Immature natural killer cell (primary cell): ENCODE measurements at regions not wholly inside any gene's neighbourhood (a gene's known extent, or its start where the extent isn't known, plus 50 kb on each side); places are given as distances from the start of the nearest gene placed in this dataset.
A peak's percentile ranks its signal among the peaks of the same experiment; 100 is the strongest.

Source experiments
- DNase-seq, 3 donors: peaks; one replicate each; pipeline ENCODE4 v3.0.0; 2022; ENCODE audit warnings: mixed read lengths in 1 of 3
- H3K27ac Mint-ChIP-seq, 6 donors: one replicate each; pipeline ENCODE4 v1.8.0; 2020; ENCODE audit warnings: mixed read lengths in 6 of 6, mild to moderate bottlenecking in 5 of 6, inconsistent platforms in 4 of 6, moderate library complexity in 3 of 6
- H3K27me3 Mint-ChIP-seq, 3 donors: one replicate each; pipeline ENCODE4 v1.8.0; 2020 to 2021; ENCODE audit warnings: low read depth in 3 of 3, mild to moderate bottlenecking in 3 of 3, mixed read lengths in 3 of 3, moderate library complexity in 3 of 3, inconsistent platforms in 1 of 3
- H3K36me3 Mint-ChIP-seq, 3 donors: one replicate each; pipeline ENCODE4 v1.8.0; 2020; ENCODE audit warnings: mixed read lengths in 3 of 3, inconsistent platforms in 2 of 3, mild to moderate bottlenecking in 2 of 3
- H3K4me1 Mint-ChIP-seq, 2 donors: one replicate each; pipeline ENCODE4 v1.8.0; 2020; ENCODE audit warnings: inconsistent platforms in 2 of 2, mild to moderate bottlenecking in 2 of 2, mixed read lengths in 2 of 2, moderate library complexity in 1 of 2
- H3K4me3 Mint-ChIP-seq, 5 donors: one replicate each; pipeline ENCODE4 v1.8.0; 2020; ENCODE audit warnings: mild to moderate bottlenecking in 5 of 5, mixed read lengths in 5 of 5, inconsistent platforms in 3 of 5, moderate library complexity in 3 of 5
- H3K9me3 Mint-ChIP-seq, 6 donors: one replicate each; pipeline ENCODE4 v1.8.0; 2020; ENCODE audit warnings: mild to moderate bottlenecking in 6 of 6, mixed read lengths in 6 of 6, inconsistent platforms in 4 of 6, moderate library complexity in 3 of 6

- Mint-ChIP-seq H3K4me3 (no peak overlapping the region), H3K9me3 (peaks cover 0 to 6% (median 3%) of the 10 kb centered on the region in 6 donors), H3K4me1 (no peaks in the 10 kb centered on the region), H3K27ac (no peak overlapping the region), H3K27me3 (peaks cover 4 to 8% (median 5%) of the 10 kb centered on the region in 3 donors), H3K36me3 (peaks cover 0 to 4% (median 0%) of the 10 kb centered on the region in 3 donors)
- no peak for DNase-seq
Observed at GRCh38 chr7:128145191-128145590, 95.9 kb upstream of the LEP start.

GRCh38 chr7:128146052-128146451, 95.0 kb upstream of the LEP start:
- Mint-ChIP-seq H3K27ac (no peak overlapping the region), H3K9me3 (peaks cover 0 to 6% (median 2%) of the 10 kb centered on the region in 6 donors), H3K36me3 (peaks cover 0 to 4% (median 0%) of the 10 kb centered on the region in 3 donors), H3K4me3 (no peak overlapping the region), H3K27me3 (peaks cover 3 to 7% (median 4%) of the 10 kb centered on the region in 3 donors), H3K4me1 (no peaks in the 10 kb centered on the region)
- DNase-seq, result no peak

GRCh38 chr7:128148676-128149075, 92.4 kb upstream of the LEP start:
- H3K4me3 Mint-ChIP-seq, result no peak overlapping the region
- peaks cover 3 to 8% (median 7%) of the 10 kb centered on the region in 3 donors for H3K27me3 Mint-ChIP-seq

GRCh38 chr7:128150223-128150865, 90.7 kb upstream of the LEP start:
- Mint-ChIP-seq H3K9me3 (no peaks in the 10 kb centered on the region), H3K27me3 (peaks cover 3 to 9% (median 8%) of the 10 kb centered on the region in 3 donors), H3K27ac (no peak overlapping the region), H3K4me1 (peaks cover 6% of the 10 kb centered on the region in 2 donors), H3K36me3 (no peaks in the 10 kb centered on the region), H3K4me3 (no peak overlapping the region)
- DNase-seq, result no peak

More at GRCh38 chr7:128148676-128149075, 92.4 kb upstream of the LEP start:
- no peaks in the 10 kb centered on the region for H3K9me3 Mint-ChIP-seq
- no peak overlapping the region for H3K27ac Mint-ChIP-seq
- H3K36me3 Mint-ChIP-seq, result no peaks in the 10 kb centered on the region
- H3K4me1 Mint-ChIP-seq, result no peaks in the 10 kb centered on the region
- no peak for DNase-seq

- no peak overlapping the region for H3K27ac Mint-ChIP-seq
- no peaks in the 10 kb centered on the region for H3K36me3 Mint-ChIP-seq
- no peaks in the 10 kb centered on the region for H3K9me3 Mint-ChIP-seq
- no peak overlapping the region for H3K4me3 Mint-ChIP-seq
- DNase-seq, result no peak
- H3K4me1 Mint-ChIP-seq, result peaks cover 10 to 11% of the 10 kb centered on the region in 2 donors
- peaks cover 3 to 9% (median 8%) of the 10 kb centered on the region in 3 donors for H3K27me3 Mint-ChIP-seq
Observed at GRCh38 chr7:128151635-128152034, 89.4 kb upstream of the LEP start.

- no peak for DNase-seq
- no peak overlapping the region for H3K27ac Mint-ChIP-seq
- H3K9me3 Mint-ChIP-seq, result no peaks in the 10 kb centered on the region
- H3K4me3 Mint-ChIP-seq, result no peak overlapping the region
- no peaks in the 10 kb centered on the region for H3K36me3 Mint-ChIP-seq
- peaks cover 3 to 9% (median 6%) of the 10 kb centered on the region in 3 donors for H3K27me3 Mint-ChIP-seq
- H3K4me1 Mint-ChIP-seq, result peaks cover 10 to 11% of the 10 kb centered on the region in 2 donors
Observed at GRCh38 chr7:128152721-128153120, 88.4 kb upstream of the LEP start.

- no peaks in the 10 kb centered on the region for H3K36me3 Mint-ChIP-seq
- H3K27ac Mint-ChIP-seq, result no peak overlapping the region
- H3K9me3 Mint-ChIP-seq, result no peaks in the 10 kb centered on the region
- no peak overlapping the region for H3K4me3 Mint-ChIP-seq
- DNase-seq, result no peak
- H3K27me3 Mint-ChIP-seq, result peaks cover 3 to 9% (median 5%) of the 10 kb centered on the region in 3 donors
- peaks cover 10 to 11% of the 10 kb centered on the region in 2 donors for H3K4me1 Mint-ChIP-seq
Observed at GRCh38 chr7:128153436-128153835, 87.6 kb upstream of the LEP start.

GRCh38 chr7:128154504-128154903, 86.6 kb upstream of the LEP start:
- H3K4me3 Mint-ChIP-seq, result no peak overlapping the region
- H3K36me3 Mint-ChIP-seq, result no peaks in the 10 kb centered on the region
- peaks cover 3 to 7% (median 6%) of the 10 kb centered on the region in 3 donors for H3K27me3 Mint-ChIP-seq
- H3K4me1 Mint-ChIP-seq, result peaks cover 10 to 11% of the 10 kb centered on the region in 2 donors
- H3K9me3 Mint-ChIP-seq, result no peaks in the 10 kb centered on the region
- H3K27ac Mint-ChIP-seq, result no peak overlapping the region
- DNase-seq, result no peak

- peak overlapping the region in 1 of 6 donors; percentile 53 for H3K27ac Mint-ChIP-seq
- no peaks in the 10 kb centered on the region for H3K36me3 Mint-ChIP-seq
- H3K9me3 Mint-ChIP-seq, result no peaks in the 10 kb centered on the region
- peaks cover 3 to 11% (median 8%) of the 10 kb centered on the region in 3 donors for H3K27me3 Mint-ChIP-seq
- no peak overlapping the region for H3K4me3 Mint-ChIP-seq
- peaks cover 10 to 11% of the 10 kb centered on the region in 2 donors for H3K4me1 Mint-ChIP-seq
- peak in 1 of 3 donors; percentile 35 for DNase-seq
Observed at GRCh38 chr7:128155100-128155740, 85.9 kb upstream of the LEP start.

GRCh38 chr7:128157906-128158305, 83.2 kb upstream of the LEP start:
- no peak for DNase-seq
- Mint-ChIP-seq H3K27me3 (peaks cover 4 to 20% (median 7%) of the 10 kb centered on the region in 3 donors), H3K36me3 (no peaks in the 10 kb centered on the region), H3K4me1 (peaks cover 10 to 11% of the 10 kb centered on the region in 2 donors), H3K4me3 (no peak overlapping the region), H3K27ac (no peak overlapping the region), H3K9me3 (no peaks in the 10 kb centered on the region)

- Mint-ChIP-seq H3K36me3 (no peaks in the 10 kb centered on the region), H3K4me1 (peaks cover 10 to 11% of the 10 kb centered on the region in 2 donors), H3K27ac (no peak overlapping the region), H3K9me3 (no peaks in the 10 kb centered on the region), H3K4me3 (no peak overlapping the region), H3K27me3 (peaks cover 4 to 20% (median 7%) of the 10 kb centered on the region in 3 donors)
- DNase-seq, result no peak
Observed at GRCh38 chr7:128158370-128158769, 82.7 kb upstream of the LEP start.

- peaks cover 0 to 3% (median 0%) of the 10 kb centered on the region in 3 donors for H3K36me3 Mint-ChIP-seq
- no peak for DNase-seq
- peaks cover 0 to 4% (median 0%) of the 10 kb centered on the region in 6 donors for H3K9me3 Mint-ChIP-seq
- H3K27me3 Mint-ChIP-seq, result peaks cover 4 to 23% (median 8%) of the 10 kb centered on the region in 3 donors
- no peak overlapping the region for H3K27ac Mint-ChIP-seq
- no peak overlapping the region for H3K4me3 Mint-ChIP-seq
- peaks cover 6 to 7% of the 10 kb centered on the region in 2 donors for H3K4me1 Mint-ChIP-seq
Observed at GRCh38 chr7:128160296-128160695, 80.8 kb upstream of the LEP start.

- H3K27ac Mint-ChIP-seq, result no peak overlapping the region
- peaks cover 0 to 6% of the 10 kb centered on the region in 2 donors for H3K4me1 Mint-ChIP-seq
- peaks cover 0 to 5% (median 0%) of the 10 kb centered on the region in 6 donors for H3K9me3 Mint-ChIP-seq
- H3K36me3 Mint-ChIP-seq, result peaks cover 0 to 4% (median 0%) of the 10 kb centered on the region in 3 donors
- no peak overlapping the region for H3K4me3 Mint-ChIP-seq
- DNase-seq, result no peak
- H3K27me3 Mint-ChIP-seq, result peaks cover 4 to 31% (median 15%) of the 10 kb centered on the region in 3 donors
Observed at GRCh38 chr7:128161466-128162125, 79.5 kb upstream of the LEP start.

- peaks cover 0 to 5% (median 0%) of the 10 kb centered on the region in 6 donors for H3K9me3 Mint-ChIP-seq
- no peak for DNase-seq
- H3K4me1 Mint-ChIP-seq, result peaks cover 0 to 9% of the 10 kb centered on the region in 2 donors
- H3K4me3 Mint-ChIP-seq, result no peak overlapping the region
- H3K27ac Mint-ChIP-seq, result no peak overlapping the region
- peaks cover 0 to 4% (median 0%) of the 10 kb centered on the region in 3 donors for H3K36me3 Mint-ChIP-seq
- peaks cover 4 to 31% (median 15%) of the 10 kb centered on the region in 3 donors for H3K27me3 Mint-ChIP-seq
Observed at GRCh38 chr7:128162666-128163065, 78.4 kb upstream of the LEP start.
